Keratinocyte (primary cell): ENCODE measurements at regions not wholly inside any gene's neighbourhood (a gene's known extent, or its start where the extent isn't known, plus 50 kb on each side); places are given as distances from the start of the nearest gene placed in this dataset.

Experiments used
- EZH2 ChIP-seq: IDR thresholded peaks from one replicate; pipeline ENCODE4 v1.6.1; 2012; ENCODE audit warnings: inconsistent platforms, mild to moderate bottlenecking, low read length, moderate library complexity
- TF ChIP-seq, protein P1 (sequence below), 3 experiments: IDR thresholded peaks in 1 of 3; conservative IDR thresholded peaks in 1 of 3; optimal IDR thresholded peaks in 1 of 3; 2 replicates in 2 of 3; 3 replicates in 1 of 3; pipeline versions ENCODE3 to v1.5.1; 2011; ENCODE audit warnings: low read length in 3 of 3, mild to moderate bottlenecking in 3 of 3, moderate library complexity in 2 of 3, control low read depth in 1 of 3, inconsistent platforms in 1 of 3; ENCODE audit not compliant: insufficient read depth in 2 of 3; ENCODE audit errors: extremely low read depth in 1 of 3

DNA sequence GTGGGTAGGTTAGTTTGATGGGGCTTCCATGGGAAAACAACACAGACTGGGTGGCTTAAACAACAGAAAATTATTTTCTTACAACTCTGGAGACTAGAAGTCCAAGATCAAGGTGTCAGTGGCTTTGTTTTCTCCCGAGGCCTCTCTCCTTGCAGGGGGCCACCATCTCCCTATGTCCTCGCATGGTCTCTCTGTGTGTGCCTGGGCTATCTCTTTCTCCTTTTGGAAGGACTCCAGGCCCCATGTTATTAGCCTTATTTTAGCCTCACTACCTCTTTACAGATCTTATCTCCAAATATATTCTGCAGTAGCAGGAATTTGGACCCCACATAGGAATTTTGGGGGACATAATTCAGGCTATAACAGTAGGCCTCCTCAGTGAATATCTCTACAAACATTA is 372.7 kb upstream of the FAT3 start:
- TF ChIP-seq, protein P1, sequence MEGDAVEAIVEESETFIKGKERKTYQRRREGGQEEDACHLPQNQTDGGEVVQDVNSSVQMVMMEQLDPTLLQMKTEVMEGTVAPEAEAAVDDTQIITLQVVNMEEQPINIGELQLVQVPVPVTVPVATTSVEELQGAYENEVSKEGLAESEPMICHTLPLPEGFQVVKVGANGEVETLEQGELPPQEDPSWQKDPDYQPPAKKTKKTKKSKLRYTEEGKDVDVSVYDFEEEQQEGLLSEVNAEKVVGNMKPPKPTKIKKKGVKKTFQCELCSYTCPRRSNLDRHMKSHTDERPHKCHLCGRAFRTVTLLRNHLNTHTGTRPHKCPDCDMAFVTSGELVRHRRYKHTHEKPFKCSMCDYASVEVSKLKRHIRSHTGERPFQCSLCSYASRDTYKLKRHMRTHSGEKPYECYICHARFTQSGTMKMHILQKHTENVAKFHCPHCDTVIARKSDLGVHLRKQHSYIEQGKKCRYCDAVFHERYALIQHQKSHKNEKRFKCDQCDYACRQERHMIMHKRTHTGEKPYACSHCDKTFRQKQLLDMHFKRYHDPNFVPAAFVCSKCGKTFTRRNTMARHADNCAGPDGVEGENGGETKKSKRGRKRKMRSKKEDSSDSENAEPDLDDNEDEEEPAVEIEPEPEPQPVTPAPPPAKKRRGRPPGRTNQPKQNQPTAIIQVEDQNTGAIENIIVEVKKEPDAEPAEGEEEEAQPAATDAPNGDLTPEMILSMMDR (optimal IDR thresholded peaks at IDR 0.05 in 1 of 3, IDR thresholded peaks at IDR 0.05 in 1 of 3, conservative IDR thresholded peaks at IDR 0.05 in 1 of 3; ENCODE audit: extremely low read depth in 1 of 3, insufficient read depth in 2 of 3, low read length in 3 of 3): no peak
- no peak for TF ChIP-seq EZH2
